Pancreas (tissue), 10 donors: ENCODE measurements at regions not wholly inside any gene's neighbourhood (a gene's known extent, or its start where the extent isn't known, plus 50 kb on each side); places are given as distances from the start of the nearest gene placed in this dataset.

Experiments used
- ATAC-seq, 4 donors: fragments of 200-7000 bp; cut with Tn5 transposase; one replicate each; pipeline versions ENCODE4 v1.8.0 to v1.9.1; 2020; ENCODE audit warnings: mild to moderate bottlenecking in 4 of 4, moderate library complexity in 4 of 4
- DNase-seq, 6 donors: peaks; one replicate each; pipeline ENCODE4 v3.0.0-alpha.2; 2020
- FAIRE-seq: peaks from 2 replicates; lab custom pipeline; 2012; peaks lifted over from hg19 to GRCh38; lab: Jason Lieb, UNC
- H3K27ac ChIP-seq, 4 donors: fragments of 200-600 bp; sonication (generic); 1 replicate in 3 of 4; 2 replicates in 1 of 4; pipeline versions ENCODE4 v1.5.0 to v1.8.0; 2020
- H3K27me3 ChIP-seq, 4 donors: fragments of 200-600 bp; one replicate each; pipeline ENCODE4 v1.8.0; 2021
- H3K36me3 ChIP-seq, 3 donors: fragments of 200-600 bp; sonication (generic) in 1 of 3; one replicate each; pipeline versions ENCODE4 v1.5.0 to v1.8.0; 2020 to 2021
- H3K4me1 ChIP-seq, 3 donors: fragments of 200-600 bp; one replicate each; pipeline ENCODE4 v1.8.0; 2021
- H3K4me3 ChIP-seq, 4 donors: fragments of 200-600 bp; sonication (generic) in 2 of 4; one replicate each; pipeline versions ENCODE4 v1.5.0 to v1.8.0; 2020 to 2021
- H3K9me3 ChIP-seq, 4 donors: fragments of 200-600 bp; one replicate each; pipeline ENCODE4 v1.8.0; 2021
- CTCF ChIP-seq, 4 donors: fragments of 200-600 bp; sonication (generic) in 3 of 4; IDR thresholded peaks; one replicate each; pipeline versions ENCODE4 v1.5.0 to v1.8.0; 2021; ENCODE audit warnings: antibody characterized with exemption in 4 of 4
- WGBS, 2 donors: extraction: QIAGEN DNeasy Blood & Tissue Kit; methylation state at CpG; one replicate each; pipeline ENCODE4 v1.1.7; 2013; 5-methylcytosine and 5-hydroxymethylcytosine counted together
- intact Hi-C, 3 donors: fragments of 100-400 bp; cut with DNase I; formaldehyde crosslinking; loops; one replicate each; pipeline versions ENCODE4 v1.11.1 to v1.14.2; 2022
- donor health status: healthy with polysubstance abuse.
- donor health status: DM: no; HTN: no; CAD: no; lungs with moderate emphysema.
- donor health status: DM: no; HTN: no; CAD: no.
- donor health status: control.
- donor health status: control.
- donor health status: Bipolar disorder and iron deficiency.
- donor health status: DM: yes; HTN: yes; CAD: no.
- donor health status: DM: no; HTN: no; CAD: no.
- donor health status: DM: no; HTN: no; CAD: no.
- donor health status: DM: yes; HTN: yes; CAD: no.

GRCh38 chr2:120436885-120437603 is 91.1 kb downstream of the INHBB start:
- intact Hi-C loops, result no loop called here
- H3K27ac ChIP-seq, result no peak overlapping the region
- peak in 3 of 6 donors; percentile 12 to 52 (median 24) for DNase-seq
- no peaks in the 10 kb centered on the region for H3K9me3 ChIP-seq
- H3K36me3 ChIP-seq, result no peaks in the 10 kb centered on the region
- TF ChIP-seq CTCF (IDR thresholded peaks at IDR 0.05), result peak in 1 of 4 donors; percentile 29
- no peaks in the 10 kb centered on the region for H3K27me3 ChIP-seq
- WGBS, 2 donors, result 74 to 78% methylated on average over 7 of the region's 7 CpGs
- ATAC-seq, result peak; percentile 12 to 26 (median 20)
- H3K4me3 ChIP-seq, result no peak overlapping the region
- FAIRE-seq, result no peak
- peaks cover 0 to 3% (median 0%) of the 10 kb centered on the region in 3 donors for H3K4me1 ChIP-seq

- no peaks in the 10 kb centered on the region for H3K27me3 ChIP-seq
- TF ChIP-seq CTCF (IDR thresholded peaks at IDR 0.05), result no peak
- H3K4me3 ChIP-seq, result no peak overlapping the region
- WGBS, 2 donors, result 91 to 92% methylated on average over 10 of the region's 10 CpGs
- intact Hi-C loops, result no loop called here
- FAIRE-seq (no peak), ATAC-seq (no peak), DNase-seq (peak in 1 of 6 donors; percentile 42)
- no peaks in the 10 kb centered on the region for H3K36me3 ChIP-seq
- no peaks in the 10 kb centered on the region for H3K9me3 ChIP-seq
- peaks cover 3 to 5% (median 4%) of the 10 kb centered on the region in 3 donors for H3K4me1 ChIP-seq
- no peak overlapping the region for H3K27ac ChIP-seq
Observed at GRCh38 chr2:120437604-120438000, 91.7 kb downstream of the INHBB start.

GRCh38 chr2:120438301-120439066 is 92.5 kb downstream of the INHBB start:
- Histone ChIP-seq H3K27me3 (no peaks in the 10 kb centered on the region), H3K4me3 (no peak overlapping the region), H3K36me3 (no peaks in the 10 kb centered on the region), H3K4me1 (peaks cover 3 to 8% (median 6%) of the 10 kb centered on the region in 3 donors), H3K27ac (no peak overlapping the region), H3K9me3 (no peaks in the 10 kb centered on the region)
- ATAC-seq (no peak), DNase-seq (peak in 1 of 6 donors; percentile 37), FAIRE-seq (no peak)
- 83 to 90% methylated on average over 13 of the region's 13 CpGs for WGBS, 2 donors
- TF ChIP-seq CTCF (IDR thresholded peaks at IDR 0.05), result no peak
- intact Hi-C loops, result no loop called here

GRCh38 chr2:120439067-120439368 is 93.1 kb downstream of the INHBB start:
- H3K4me1 ChIP-seq, result peaks cover 3 to 8% (median 6%) of the 10 kb centered on the region in 3 donors
- no peak overlapping the region for H3K4me3 ChIP-seq
- no peak for DNase-seq
- H3K36me3 ChIP-seq, result no peaks in the 10 kb centered on the region
- intact Hi-C loops, result no loop called here
- FAIRE-seq, result no peak
- no peaks in the 10 kb centered on the region for H3K9me3 ChIP-seq
- no peak for ATAC-seq
- TF ChIP-seq CTCF (IDR thresholded peaks at IDR 0.05), result no peak
- H3K27me3 ChIP-seq, result no peaks in the 10 kb centered on the region
- H3K27ac ChIP-seq, result no peak overlapping the region
